GM21529 (cell line): ENCODE measurements at regions not wholly inside any gene's neighbourhood (a gene's known extent, or its start where the extent isn't known, plus 50 kb on each side); places are given as distances from the start of the nearest gene placed in this dataset.

Experiments used
- ATAC-seq: cut with Tn5 transposase; IDR thresholded peaks from one replicate; pipeline ENCODE4 v1.9.1; 2021; ENCODE audit not compliant: unreplicated experiment

DNA sequence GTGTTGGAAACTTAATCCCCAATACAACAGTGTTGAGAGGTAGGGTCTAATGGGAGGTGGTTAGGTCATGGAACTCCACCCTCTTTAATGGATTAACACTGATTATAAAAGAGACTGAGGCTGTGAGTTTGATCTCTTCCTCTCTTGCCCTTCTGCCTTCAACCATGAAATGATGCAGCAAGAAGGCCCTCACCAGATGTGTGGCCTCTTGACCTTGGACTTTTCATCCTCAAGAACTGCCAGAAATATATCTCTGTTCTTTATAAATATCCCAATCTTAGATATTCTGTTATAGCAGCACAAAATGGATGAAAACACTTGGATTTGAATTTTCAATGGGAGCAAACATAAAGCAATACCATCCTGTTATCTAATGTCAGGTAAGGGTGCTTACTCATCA lies 67.6 kb downstream of the NMUR2 start:
- no peak for ATAC-seq

DNA sequence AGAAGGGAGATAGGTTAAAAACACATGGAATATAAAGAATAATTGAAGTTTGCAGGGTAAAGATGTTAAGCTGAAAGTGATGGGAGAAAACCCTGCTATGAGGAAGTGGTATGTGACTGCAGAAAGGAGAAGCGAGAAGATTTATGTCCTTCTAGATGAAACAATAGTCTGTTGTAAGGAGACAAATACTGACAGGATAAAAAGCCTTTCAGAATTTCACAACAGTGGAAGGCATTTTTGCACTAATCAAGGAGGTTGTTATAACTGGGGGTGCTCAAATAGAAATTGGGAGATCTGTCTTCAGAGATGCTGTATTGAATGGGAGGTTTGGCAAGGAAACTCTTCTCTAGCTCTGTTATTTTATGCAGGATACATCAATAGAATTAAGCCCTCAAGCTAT lies 69.6 kb downstream of the NMUR2 start:
- no peak for ATAC-seq

DNA sequence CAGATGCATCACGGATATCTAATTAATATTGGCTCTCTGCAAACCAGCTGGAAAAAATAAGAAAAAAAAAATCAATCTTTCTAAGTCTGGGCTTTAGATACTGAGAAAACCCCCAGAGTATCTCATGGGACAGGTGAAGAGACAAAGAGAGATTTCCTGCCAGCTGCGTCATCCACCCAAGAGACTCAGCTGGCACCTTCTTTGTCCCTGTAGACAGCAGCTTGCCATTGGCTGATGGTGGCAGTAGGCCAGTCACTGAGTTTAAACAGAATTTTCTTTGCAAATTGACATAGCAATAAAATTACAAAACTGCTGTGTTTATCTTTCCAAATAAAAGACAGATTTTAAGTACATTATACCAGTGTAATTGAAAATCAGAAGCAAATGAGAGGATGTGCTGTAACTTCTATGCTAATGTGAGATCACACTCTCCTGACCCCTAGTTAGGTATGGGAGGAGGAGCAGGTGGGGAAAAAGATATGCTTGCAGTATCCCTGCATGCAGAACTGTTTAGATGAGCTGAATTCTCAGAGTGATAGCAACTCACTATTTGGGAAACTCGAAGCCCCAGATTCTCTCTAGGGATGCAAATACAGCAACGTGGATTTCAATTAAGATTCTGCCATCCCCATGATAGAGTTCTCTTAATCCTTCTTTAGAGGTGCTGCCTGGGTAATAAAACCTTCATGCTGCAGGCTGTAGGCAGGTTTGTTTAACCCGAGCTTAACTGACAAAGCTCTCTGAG lies 72.2 kb downstream of the NMUR2 start:
- ATAC-seq: no peak

DNA sequence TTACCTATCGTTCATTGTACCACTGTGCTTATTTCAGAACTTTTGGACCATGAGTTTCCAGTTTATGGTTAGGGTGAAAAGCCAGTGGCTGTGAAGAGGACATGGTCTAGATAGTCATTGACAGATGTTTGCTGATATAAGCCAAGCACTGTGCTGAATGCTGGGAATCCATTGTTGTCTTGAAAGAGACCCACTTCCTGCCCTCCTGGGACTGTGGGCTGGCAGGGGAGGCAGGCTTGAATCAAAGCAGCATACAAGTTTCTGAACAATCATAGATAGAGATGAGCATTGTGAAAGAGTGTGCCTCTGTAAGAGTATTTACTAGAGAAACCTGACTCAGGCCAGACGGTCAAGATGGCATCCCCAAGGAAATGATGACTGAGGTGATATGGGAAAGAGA lies 73.4 kb downstream of the NMUR2 start:
- ATAC-seq: no peak

DNA sequence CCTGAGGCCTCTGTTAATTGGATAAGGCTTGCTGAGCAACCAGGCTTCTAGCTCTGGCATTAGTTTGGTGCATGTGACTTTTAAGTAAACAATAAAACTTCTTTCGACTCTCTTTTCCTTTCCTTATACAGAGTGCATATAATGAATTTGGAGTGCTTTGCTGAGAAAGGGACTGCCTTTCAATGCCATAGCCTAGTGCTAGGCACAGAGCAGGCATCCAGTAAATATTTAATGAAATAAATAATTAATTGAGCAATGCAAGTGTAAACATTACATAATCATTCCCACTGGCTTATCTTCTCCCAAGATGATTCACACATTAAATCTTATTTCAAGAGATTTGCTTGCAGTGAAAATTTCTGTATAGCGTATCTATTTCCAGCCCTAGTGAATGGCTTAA lies 74.1 kb downstream of the NMUR2 start:
- ATAC-seq: no peak

- no peak for ATAC-seq
Measured at GRCh38 chr5:152329761-152330283, 75.3 kb downstream of the NMUR2 start.

GRCh38 chr5:152329207-152329606 lies 75.9 kb downstream of the NMUR2 start:
- no peak for ATAC-seq

- ATAC-seq: no peak
Measured at GRCh38 chr5:152315942-152316341, 89.1 kb downstream of the NMUR2 start.

GRCh38 chr5:152314196-152314829 lies 90.8 kb downstream of the NMUR2 start:
- ATAC-seq: no peak

GRCh38 chr5:152309926-152310450 lies 95.1 kb downstream of the NMUR2 start:
- ATAC-seq: no peak

GRCh38 chr5:152306386-152306785 lies 98.7 kb downstream of the NMUR2 start:
- ATAC-seq: no peak

GRCh38 chr5:152305525-152305924 lies 99.6 kb downstream of the NMUR2 start:
- ATAC-seq: no peak

DNA sequence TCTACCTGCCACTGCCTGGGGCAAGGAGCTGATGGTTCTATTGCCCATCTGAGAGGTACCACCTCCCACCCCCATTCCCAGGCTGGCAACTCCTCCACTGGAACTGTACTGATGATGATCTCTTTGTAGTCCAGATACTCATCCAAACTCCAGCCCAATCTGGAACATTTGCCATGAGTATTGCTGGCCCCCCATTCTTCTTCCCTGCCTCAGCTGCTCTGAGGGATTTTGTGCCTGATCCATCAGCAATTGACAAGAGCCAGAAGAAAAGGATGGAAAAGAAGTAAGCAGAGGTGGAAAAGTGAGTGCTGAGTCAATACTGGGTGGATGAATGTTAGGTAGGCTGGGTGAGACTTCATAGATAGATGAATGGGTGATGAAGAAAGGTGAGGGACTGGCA lies 101.2 kb downstream of the NMUR2 start:
- no peak for ATAC-seq

GRCh38 chr5:152297866-152298265 lies 107.2 kb downstream of the NMUR2 start:
- ATAC-seq: no peak

- ATAC-seq: no peak
Measured at GRCh38 chr5:152293189-152293588, 111.9 kb downstream of the NMUR2 start.

GRCh38 chr5:152290181-152290580 lies 114.9 kb downstream of the NMUR2 start:
- no peak for ATAC-seq

DNA sequence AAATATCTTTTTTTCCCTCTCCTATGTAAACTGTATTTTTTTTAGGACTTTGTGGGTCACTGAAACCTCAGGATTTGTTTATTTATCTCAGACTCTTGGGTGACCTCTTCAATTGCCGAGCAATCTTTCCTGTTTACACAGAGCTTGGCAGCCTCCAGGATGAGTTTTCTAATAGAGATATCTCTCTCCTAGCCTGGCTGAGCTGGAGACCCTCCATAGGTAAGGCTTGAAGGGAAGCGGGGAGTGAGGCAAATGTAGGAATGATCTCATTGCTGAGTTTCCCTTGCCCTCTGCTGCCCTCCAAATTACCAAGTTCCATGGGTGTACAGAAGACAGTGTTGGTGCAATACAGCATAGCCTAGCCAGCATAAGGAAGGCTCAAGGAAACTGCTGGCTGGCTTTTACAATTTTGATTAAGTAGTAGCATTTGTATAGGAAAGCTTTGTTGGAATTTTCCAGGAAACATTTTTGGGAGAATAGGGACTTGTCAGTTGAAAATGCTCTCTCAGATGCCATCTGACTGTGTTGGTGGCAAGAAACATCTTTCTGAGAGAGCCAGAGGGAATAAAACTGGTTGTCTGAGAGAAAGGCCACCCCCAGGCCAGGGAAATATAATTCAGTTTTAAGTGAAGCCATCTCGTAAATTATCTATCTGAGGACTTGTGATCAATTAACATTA lies 116.0 kb downstream of the NMUR2 start:
- ATAC-seq: no peak

- ATAC-seq: no peak
Measured at GRCh38 chr5:152288499-152288898, 116.6 kb downstream of the NMUR2 start.

DNA sequence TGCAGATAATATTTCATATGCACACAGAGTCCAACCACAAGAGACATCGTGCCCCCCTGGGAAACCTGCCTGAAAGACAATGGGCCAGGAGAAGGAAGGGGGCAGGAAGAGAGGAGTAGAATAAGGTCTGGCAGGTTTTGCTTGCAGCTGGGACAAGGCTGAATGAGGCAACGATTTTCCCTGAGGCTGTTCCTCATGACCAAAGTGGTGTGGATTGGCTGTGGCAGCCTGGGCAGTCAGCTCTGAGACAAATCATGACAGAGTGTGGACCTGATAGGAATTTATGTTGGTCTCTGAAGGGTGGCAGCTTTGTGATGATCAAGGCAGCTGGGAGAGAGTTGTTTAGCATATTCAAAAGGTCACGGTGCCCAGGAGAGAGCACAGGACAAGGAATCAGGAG lies 119.3 kb downstream of the NMUR2 start:
- ATAC-seq: no peak

- no peak for ATAC-seq
Measured at GRCh38 chr5:152282331-152282730, 122.7 kb downstream of the NMUR2 start.

- no peak for ATAC-seq
Measured at GRCh38 chr5:152277936-152278335, 127.1 kb downstream of the NMUR2 start.

GRCh38 chr5:152274224-152274623 lies 130.9 kb downstream of the NMUR2 start:
- no peak for ATAC-seq
